Activated T-cell treated with anti-CD3 and anti-CD28 coated beads for 48 hours (primary cell): ENCODE measurements at regions not wholly inside any gene's neighbourhood (a gene's known extent, or its start where the extent isn't known, plus 50 kb on each side); places are given as distances from the start of the nearest gene placed in this dataset.

Experiments used
- DNase-seq: peaks from one replicate; pipeline ENCODE4 v3.0.0-alpha.2; 2020; ENCODE audit warnings: low read depth

DNA sequence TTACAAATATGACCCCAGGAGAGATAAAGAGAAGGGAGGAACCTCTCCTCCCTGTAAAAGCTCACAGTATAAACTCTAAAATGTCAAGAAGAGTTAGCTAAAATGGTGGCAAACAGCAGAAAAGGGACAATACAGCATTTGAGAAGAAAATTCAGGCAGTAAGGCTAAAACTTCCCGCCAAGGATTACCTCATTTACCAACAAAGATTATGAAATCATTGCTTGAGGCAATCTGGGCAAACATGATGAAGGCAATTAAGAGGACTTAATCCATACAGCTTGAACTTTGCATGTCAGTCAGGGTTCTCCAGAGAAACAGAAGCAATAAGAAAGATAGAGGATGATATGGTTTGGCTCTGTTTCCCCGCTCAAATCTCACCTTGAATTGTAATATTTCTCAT, 81.4 kb downstream of the CMPK2 start:
- no peak for DNase-seq

DNA sequence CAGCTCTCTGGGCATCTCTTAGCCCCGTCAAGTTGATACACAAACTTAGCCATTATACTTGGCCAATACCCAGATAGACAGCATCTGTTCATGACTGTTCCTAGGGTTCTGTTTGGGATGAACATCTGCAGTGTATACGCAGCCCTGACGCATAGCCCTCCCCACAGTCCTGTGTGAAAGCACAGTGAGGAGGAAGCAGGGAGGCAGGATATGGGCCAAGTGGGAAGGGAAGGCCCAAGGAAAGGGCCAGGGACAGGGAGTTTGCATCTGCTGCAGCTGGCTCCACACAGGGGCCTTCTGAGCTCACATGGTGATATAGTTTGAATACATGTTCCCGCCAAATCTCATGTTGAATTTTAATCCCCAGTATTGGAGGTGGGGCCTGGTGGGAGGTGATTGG, 80.2 kb downstream of the CMPK2 start:
- no peak for DNase-seq

DNA sequence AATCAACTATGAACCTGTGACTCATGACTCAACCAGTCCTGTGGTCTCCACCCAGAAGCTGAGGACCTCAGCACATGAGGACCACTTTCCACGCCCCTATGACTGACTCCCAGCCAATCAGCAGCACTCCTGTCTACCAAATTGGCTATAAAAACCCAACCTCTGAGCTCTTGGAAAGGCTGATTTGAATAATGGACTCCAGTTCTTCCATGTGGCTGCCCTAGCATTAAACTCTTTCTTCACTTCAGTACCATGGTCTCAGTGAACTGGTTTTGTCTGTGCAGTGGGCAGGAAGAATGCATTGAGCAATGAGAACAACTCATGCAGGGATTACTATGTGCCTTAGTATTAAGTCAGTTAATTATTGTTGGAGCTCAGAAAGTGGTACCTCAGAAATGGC, 78.3 kb downstream of the CMPK2 start:
- no peak for DNase-seq

DNA sequence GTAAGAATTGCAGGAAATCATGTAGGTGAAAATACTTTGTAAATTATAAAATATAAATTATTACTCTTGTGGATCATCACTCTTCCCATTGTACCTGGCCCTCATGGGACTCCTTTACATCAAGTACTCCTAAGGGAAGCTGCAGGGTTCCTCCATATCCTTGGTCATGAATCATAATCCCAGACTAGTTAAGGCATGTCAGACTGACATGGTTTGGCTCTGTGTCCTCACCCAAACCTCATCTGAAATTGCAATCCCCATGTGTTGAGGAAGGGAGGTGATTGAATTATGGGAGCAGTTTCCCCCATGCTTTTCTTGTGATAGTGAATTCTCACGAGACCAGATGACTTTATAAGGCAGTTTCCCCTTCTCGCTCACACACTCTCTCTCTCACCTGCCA, 77.1 kb downstream of the CMPK2 start:
- DNase-seq: no peak

DNA sequence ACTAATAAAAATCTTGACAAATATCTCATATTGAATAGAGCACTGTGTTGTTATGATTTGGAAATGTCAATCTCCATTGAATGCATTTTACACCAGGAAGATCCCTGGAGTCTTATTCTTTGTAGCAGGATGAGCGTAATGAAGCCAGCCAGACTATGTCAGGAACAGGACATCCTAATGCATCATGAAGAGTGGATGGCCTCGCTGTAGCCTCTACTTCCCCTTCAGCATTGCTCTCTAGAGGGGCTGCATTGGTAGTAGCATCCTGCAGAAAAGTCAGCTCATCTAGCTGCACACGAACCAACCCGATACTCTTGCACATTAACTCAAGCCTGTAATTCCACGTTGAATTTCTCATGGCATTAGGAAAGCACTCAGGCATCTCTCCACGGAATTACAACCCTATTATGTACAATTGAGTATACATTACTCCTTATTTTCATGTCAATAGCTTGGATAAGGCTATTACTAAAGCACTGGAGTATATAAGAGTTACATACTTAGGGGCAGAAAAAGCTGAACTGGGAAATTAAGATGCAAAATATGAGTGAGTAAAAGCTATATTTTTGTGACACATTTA, 76.1 kb downstream of the CMPK2 start:
- DNase-seq: no peak

DNA sequence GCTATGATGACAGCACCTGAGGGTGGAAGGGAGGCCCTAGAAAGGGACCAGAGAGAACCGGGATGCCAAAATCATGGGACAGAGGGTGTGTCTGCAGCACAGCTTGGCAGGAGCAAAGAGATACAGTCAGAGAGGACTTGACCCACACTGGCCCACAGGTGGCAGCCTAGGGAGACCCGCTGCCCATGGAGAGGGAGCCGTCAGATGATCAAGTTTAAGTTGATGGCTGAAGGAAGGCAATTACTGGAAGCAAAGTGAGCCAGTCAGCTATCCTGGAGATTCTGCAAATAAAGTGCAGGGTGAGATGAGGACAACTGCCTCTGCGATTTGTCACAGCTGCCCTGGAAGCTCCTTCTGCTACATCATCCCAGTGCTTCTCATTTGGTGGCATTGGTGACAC, 74.0 kb downstream of the CMPK2 start:
- no peak for DNase-seq

DNA sequence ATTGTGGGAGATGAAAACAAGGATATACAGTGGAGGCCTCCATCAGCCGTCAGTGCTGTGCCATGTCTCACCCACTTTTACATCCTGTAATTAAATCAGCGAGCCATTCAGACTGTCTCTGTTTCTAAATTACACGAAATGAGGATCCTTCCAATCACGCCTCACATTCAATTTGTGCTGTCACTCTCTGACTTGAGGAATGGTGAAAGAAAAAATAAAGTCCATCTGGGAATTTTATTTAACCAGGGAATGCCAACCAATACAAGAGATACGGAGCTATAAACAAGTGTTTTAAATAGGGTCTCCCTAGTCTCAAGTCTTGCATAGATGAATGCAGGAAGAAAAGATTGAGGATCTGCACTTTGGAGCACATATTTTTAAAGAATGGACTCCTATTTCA, 72.8 kb downstream of the CMPK2 start:
- no peak for DNase-seq

DNA sequence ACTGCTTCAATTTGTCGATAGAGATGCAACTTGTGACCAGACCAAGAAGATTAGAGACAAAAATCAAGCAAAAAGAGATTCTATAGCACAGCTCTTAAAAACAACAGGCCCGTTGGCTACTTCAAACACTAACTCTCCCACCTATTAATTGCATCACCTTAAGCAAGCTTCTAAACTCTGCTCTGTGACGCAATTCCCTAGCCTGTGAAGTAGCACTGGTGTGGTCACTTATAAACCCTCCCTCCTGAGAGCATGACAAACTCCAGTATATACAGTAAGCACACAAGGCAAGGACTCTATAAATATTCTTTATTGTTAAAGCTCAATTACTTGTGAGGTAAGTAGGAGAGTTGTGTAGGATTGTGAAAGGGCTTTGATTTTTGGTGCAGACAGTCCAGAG, 72.3 kb downstream of the CMPK2 start:
- no peak for DNase-seq

DNA sequence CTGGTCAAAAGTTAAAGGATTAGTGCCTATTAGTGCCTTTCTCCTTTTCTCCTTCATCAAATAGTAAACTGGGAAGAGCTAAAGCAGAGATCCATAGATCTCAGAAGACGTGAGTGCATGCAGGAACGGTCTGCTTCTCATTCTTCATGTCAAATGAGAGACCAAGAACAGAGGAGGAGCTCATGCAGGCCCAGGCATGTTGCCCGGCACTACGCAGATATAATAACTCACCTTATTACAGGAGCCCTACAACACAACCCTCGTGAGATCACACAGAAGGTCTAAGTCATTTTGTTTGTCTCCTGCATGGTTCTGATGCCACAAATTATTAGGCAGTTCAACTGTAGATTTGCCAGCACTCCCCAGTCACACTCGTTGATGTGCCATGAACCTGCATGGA, 71.8 kb downstream of the CMPK2 start:
- no peak for DNase-seq

DNA sequence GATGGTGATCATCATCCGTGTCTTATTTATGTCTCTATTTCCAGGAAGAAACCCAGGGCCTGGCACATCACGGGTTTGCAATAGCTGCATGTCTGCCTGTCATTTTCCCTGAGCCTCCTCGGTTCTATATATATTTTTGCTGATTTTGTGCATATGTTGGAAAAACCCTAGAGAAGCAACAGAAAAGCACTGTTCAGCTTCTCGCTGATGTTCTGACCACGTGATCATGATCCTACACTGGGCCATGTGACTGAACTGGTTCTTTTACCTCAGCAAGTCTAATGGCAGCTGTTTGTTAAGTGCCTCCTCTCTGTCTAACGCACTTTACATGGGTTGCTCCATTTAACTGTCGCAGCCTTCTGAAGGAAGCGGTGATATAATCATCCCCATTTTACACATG, 71.3 kb downstream of the CMPK2 start:
- no peak for DNase-seq
